ENCODE measurements at regions not wholly inside any gene's neighbourhood (a gene's known extent, or its start where the extent isn't known, plus 50 kb on each side); places are given as distances from the start of the nearest gene placed in this dataset.

- Histone ChIP-seq H3K9me3 (no peaks in the 10 kb centered on the region), H3K27me3 (no peaks in the 10 kb centered on the region), H3K27ac (no peak overlapping the region), H3K36me3 (no peaks in the 10 kb centered on the region), H3K4me3 (replicated peaks in 1 of 3) (no peak overlapping the region), H3K4me1 (peaks cover 0 to 7% of the 10 kb centered on the region in 2 donors)
- no peak for DNase-seq
- intact Hi-C loops (cut with DNase I), result no loop called here
- 78 to 84% methylated on average over 3 of the region's 3 CpGs for WGBS, 2 donors
- TF ChIP-seq CTCF (IDR thresholded peaks at IDR 0.05) (no peak), POLR2A (IDR thresholded peaks at IDR 0.05) (no peak)
Measured at GRCh38 chr21:32132409-32132808, 146.4 kb downstream of the MIS18A start.

- TF ChIP-seq POLR2A (IDR thresholded peaks at IDR 0.05) (no peak), CTCF (IDR thresholded peaks at IDR 0.05) (no peak)
- no peaks in the 10 kb centered on the region for H3K9me3 ChIP-seq
- no peaks in the 10 kb centered on the region for H3K36me3 ChIP-seq
- 48 to 50% methylated on average over 5 of the region's 5 CpGs for whole genome bisulfite sequencing, 2 donors
- no peak overlapping the region for H3K4me3 ChIP-seq (replicated peaks in 1 of 3)
- DNase-seq, result peak; percentile 3 to 9
- H3K27ac ChIP-seq, result no peak overlapping the region
- no peaks in the 10 kb centered on the region for H3K27me3 ChIP-seq
- intact Hi-C loops (cut with DNase I), result no loop called here
- peaks cover 0 to 7% of the 10 kb centered on the region in 2 donors for H3K4me1 ChIP-seq
Measured at GRCh38 chr21:32131960-32132359, 146.9 kb downstream of the MIS18A start.

DNA sequence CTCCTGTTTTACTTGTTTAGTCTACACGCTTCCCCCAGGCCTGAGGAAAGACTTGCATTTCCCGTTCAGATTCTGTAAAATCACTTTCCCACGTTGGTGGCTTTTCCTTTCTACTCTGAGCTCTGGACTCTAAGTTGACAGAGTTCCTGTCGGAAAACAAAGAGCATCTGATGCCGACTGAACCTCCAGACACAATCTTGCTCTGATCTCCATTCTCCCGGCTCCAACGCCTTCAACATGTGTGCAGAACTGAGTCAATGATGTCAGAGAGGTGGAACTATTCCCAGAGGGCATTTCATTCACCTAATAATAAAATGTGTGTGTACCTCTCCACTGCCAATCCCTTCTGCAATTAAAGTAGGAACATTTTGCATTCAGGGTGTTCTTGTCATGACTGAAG lies 147.7 kb downstream of the MIS18A start:
- Histone ChIP-seq H3K9me3 (no peaks in the 10 kb centered on the region), H3K4me3 (replicated peaks in 1 of 3) (no peak overlapping the region), H3K27me3 (no peaks in the 10 kb centered on the region), H3K36me3 (no peaks in the 10 kb centered on the region), H3K27ac (no peak overlapping the region), H3K4me1 (peaks cover 0 to 7% of the 10 kb centered on the region in 2 donors)
- DNase-seq, result no peak
- no peak for TF ChIP-seq CTCF (IDR thresholded peaks at IDR 0.05)
- TF ChIP-seq POLR2A (IDR thresholded peaks at IDR 0.05), result no peak
- intact Hi-C loops (cut with DNase I), result no loop called here
- WGBS, 2 donors, result 72 to 76% methylated on average over 7 of the region's 7 CpGs

DNA sequence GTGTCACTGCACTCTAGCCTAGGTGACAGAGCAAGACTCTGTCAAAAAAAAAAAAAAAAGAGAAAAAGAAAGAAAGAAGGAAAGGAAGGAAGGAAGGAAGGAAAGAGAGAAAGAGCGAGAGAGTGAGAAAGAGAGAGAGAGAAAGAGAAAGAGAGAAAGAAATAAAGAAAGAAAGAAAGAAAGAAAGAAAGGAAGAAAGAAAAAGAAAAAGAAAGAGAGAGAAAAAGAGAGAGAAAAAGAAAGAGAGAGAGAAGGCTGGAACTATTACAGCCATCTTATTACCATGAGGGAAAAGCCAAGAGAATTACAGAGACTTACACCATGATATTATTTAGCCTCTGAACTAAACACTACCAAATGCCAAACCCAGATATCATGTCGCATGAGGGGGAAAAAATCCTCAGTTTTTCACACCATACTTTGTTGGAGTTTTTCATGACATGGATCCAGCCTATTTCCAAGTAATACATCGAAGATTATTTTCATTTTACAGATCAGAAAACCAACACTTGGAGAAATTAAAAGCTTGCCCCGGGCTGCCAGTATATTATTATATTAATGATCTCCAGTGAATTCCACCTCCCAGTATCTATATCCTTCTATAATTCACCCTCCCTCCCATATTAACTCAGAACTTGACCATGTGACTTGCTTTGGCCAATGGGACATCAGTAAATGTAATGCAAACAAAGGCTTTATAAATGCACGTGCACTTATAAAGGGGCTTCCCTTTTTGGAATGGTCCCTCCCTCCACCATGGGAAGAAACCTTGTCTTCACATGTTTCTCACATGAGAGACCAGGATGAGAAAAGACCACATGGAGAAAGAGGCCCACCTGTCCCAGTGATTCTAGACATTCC lies 148.6 kb downstream of the MIS18A start:
- Histone ChIP-seq H3K27ac (no peak overlapping the region), H3K4me3 (replicated peaks in 1 of 3) (no peak overlapping the region), H3K36me3 (no peaks in the 10 kb centered on the region), H3K4me1 (peaks cover 0 to 7% of the 10 kb centered on the region in 2 donors), H3K27me3 (no peaks in the 10 kb centered on the region), H3K9me3 (no peaks in the 10 kb centered on the region)
- DNase-seq, result no peak
- intact Hi-C loops (cut with DNase I), result no loop called here
- TF ChIP-seq POLR2A (IDR thresholded peaks at IDR 0.05) (no peak), CTCF (IDR thresholded peaks at IDR 0.05) (no peak)
- 86 to 94% methylated on average over 5 of the region's 5 CpGs for WGBS, 2 donors

GRCh38 chr21:32127081-32127480 lies 151.8 kb downstream of the MIS18A start:
- Histone ChIP-seq H3K36me3 (no peaks in the 10 kb centered on the region), H3K4me3 (replicated peaks in 1 of 3) (no peak overlapping the region), H3K27me3 (no peaks in the 10 kb centered on the region), H3K4me1 (peaks cover 0 to 5% of the 10 kb centered on the region in 2 donors), H3K27ac (no peak overlapping the region), H3K9me3 (no peaks in the 10 kb centered on the region)
- intact Hi-C loops (cut with DNase I), result no loop called here
- TF ChIP-seq POLR2A (IDR thresholded peaks at IDR 0.05) (no peak), CTCF (IDR thresholded peaks at IDR 0.05) (no peak)
- no peak for DNase-seq
- WGBS, 2 donors, result 84 to 90% methylated on average over 3 of the region's 3 CpGs
